ENCODE measurements at regions not wholly inside any gene's neighbourhood (a gene's known extent, or its start where the extent isn't known, plus 50 kb on each side); places are given as distances from the start of the nearest gene placed in this dataset.

DNA sequence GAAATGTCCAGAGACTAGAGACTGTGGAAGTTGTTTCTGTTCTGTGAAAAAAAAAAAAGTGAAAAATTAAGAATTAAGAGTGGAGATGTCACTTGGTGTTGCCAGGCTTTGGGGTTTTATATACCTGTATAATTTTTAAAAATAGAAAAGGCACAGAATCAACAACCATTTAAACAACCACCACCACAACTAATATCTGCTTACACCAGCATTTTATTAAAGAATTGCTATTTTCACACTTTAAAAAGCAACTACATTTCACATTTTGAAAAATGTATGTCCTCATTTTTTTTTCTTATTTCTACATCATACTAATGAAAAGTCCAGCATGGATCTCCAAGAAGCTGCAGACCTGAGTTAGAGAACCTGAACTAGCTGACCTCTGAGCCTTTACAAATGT lies 167.5 kb upstream of the DTNA start:
- TF ChIP-seq, protein P1, sequence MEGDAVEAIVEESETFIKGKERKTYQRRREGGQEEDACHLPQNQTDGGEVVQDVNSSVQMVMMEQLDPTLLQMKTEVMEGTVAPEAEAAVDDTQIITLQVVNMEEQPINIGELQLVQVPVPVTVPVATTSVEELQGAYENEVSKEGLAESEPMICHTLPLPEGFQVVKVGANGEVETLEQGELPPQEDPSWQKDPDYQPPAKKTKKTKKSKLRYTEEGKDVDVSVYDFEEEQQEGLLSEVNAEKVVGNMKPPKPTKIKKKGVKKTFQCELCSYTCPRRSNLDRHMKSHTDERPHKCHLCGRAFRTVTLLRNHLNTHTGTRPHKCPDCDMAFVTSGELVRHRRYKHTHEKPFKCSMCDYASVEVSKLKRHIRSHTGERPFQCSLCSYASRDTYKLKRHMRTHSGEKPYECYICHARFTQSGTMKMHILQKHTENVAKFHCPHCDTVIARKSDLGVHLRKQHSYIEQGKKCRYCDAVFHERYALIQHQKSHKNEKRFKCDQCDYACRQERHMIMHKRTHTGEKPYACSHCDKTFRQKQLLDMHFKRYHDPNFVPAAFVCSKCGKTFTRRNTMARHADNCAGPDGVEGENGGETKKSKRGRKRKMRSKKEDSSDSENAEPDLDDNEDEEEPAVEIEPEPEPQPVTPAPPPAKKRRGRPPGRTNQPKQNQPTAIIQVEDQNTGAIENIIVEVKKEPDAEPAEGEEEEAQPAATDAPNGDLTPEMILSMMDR (IDR thresholded peaks at IDR 0.05), result no peak
- TF ChIP-seq POLR2AphosphoS5 (IDR thresholded peaks at IDR 0.05; ENCODE audit: insufficient read depth in 1 of 2, low read depth in 1 of 2), result no peak
- no peak for TF ChIP-seq POLR2A (IDR thresholded peaks at IDR 0.05)
